Renal cortical epithelial cell (primary cell): ENCODE measurements at regions not wholly inside any gene's neighbourhood (a gene's known extent, or its start where the extent isn't known, plus 50 kb on each side); places are given as distances from the start of the nearest gene placed in this dataset.

Experiments used
- DNase-seq: peaks from one replicate; pipeline ENCODE4 v3.0.0-alpha.2; 2011; ENCODE audit warnings: low read depth

- DNase-seq: no peak
Observed at GRCh38 chr10:59553162-59553900, 156.3 kb downstream of the SLC16A9 start.

- DNase-seq: peak; percentile 5
Observed at GRCh38 chr10:59550061-59550460, 159.6 kb downstream of the SLC16A9 start.

DNA sequence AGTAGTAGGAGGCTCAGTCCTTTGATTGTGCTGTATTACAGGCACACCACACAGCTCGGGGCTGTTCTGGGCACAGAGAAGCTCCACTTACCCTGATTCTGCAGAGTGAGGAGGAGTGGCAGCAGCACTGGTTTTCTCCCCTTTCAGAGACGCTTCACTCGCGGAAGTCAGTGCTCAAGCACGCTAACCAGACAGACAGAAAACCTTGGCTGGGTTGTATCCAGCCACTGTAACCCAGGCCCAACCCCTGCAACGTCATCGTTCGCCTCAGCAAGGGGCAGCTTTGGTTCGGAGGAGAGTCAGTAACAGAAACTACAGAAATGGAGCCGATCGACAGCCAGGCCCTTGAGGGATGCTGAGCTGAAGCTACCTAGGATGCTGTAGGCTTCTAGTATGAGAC lies 171.0 kb downstream of the SLC16A9 start:
- no peak for DNase-seq

DNA sequence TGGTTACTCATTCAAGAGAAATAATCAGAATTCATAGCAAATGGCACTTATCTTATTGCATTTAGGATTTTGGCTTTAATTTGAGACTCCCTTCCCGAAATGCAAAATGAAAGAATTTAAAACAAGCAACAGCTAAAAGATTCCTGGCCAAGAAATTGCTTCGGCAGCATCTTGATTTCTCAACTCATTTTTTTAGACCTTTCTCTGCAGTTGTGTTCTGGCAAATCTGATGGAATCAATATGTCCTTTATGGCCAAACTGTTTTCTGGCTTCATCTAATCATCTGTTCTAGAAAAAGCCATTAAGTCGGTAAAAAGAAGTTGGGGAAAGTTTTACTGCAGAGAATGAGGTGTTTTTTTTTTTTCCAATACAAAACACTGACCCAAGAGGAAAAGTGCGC lies 172.1 kb downstream of the SLC16A9 start:
- DNase-seq: no peak

DNA sequence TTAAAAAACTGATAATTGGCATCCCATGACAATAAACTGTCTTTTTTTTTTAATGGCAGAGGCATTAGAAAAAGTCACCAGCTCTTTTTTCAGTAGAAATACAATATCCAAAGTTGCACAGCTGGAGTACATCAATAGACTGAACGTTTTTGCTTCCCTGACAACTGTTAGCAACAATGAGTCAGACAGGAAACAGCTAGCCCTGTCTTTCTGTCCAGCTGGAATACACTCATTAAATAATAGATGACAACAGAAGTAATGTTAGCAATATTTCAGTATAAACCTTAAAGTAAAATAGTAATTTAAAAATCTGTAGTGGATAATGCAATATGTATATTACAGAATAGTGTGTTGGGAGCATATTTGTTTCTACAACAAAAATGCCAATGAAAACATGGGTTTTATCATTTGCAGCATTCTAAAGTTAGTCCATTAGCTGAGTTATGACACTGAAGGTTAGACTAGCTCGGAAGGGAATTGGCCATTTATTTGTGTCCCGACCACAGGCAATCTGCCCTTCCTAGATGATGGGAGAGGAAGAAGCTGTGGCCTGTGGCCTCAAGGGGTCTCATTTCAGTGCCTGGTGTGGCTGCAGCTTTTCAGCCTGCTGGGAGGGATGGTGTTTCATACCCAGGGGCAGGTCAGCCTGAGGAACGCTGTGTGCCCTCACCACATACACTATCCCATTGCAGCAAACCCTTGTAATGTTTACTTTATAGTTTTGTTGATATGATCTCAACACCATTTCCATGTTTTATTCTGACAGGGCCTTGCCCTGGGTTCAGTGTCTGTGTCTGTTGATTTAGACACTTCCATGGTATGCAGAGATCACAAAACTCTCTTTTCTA lies 173.3 kb downstream of the SLC16A9 start:
- DNase-seq: peak; percentile 72

DNA sequence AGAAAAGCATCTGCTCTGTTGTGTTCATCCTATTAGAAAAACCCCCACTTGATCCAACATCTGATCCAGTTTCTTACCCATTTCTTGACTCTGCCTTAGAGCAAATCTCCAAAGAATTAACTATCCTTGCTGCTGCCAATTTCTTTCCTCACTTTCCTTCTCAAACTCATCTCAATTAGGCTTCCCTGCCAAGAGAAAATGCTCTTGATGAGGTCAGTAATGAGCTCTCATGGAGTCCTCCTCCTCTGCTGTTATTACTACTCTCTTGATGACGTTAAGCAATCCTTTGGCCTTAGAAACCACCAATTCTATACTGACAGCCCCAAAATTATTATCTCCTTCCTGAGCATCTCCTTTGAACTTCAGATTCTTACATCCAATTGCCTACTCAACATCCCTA lies 162.0 kb upstream of the FAM13C start:
- DNase-seq: no peak

DNA sequence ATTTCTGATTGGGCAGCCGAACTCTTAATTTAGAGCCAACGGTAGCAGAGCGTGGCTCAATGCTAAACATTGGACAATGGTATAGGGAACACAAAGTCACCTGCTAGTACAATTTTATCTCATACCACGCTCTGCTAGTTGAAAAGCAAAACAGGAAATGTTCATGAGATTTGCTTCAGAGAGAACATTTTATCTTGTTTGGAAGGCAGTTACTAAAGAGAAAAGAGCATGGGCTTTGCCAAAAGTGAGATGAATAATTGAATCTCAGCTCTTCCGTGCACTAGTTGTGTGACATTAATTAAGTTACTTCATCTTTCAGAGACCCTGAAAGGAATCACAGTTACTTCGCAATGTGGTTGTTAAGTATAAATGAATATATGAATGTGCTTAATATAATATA lies 161.5 kb upstream of the FAM13C start:
- DNase-seq: no peak

GRCh38 chr10:59517996-59518395 lies 155.6 kb upstream of the FAM13C start:
- DNase-seq: no peak

- no peak for DNase-seq
Observed at GRCh38 chr10:59517341-59517899, 155.1 kb upstream of the FAM13C start.

DNA sequence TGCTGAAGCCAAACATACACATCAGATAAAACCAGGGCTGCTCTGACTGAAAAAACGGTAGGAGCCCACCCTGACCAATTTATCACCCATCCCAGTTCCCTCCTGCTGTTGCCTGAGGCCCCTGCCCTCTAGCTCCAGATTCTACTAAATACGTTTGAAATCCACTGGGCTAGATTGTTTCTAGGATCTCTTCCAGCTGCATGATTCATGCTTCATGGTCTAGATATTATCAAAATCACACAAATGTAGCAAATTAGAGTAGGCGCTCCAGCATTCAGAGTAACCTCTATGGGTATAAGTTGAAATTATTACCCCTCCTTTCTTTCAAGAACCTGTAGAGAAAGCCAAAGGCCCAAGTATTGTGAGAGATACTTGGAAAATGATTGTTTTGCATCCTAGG lies 151.2 kb upstream of the FAM13C start:
- DNase-seq: no peak

DNA sequence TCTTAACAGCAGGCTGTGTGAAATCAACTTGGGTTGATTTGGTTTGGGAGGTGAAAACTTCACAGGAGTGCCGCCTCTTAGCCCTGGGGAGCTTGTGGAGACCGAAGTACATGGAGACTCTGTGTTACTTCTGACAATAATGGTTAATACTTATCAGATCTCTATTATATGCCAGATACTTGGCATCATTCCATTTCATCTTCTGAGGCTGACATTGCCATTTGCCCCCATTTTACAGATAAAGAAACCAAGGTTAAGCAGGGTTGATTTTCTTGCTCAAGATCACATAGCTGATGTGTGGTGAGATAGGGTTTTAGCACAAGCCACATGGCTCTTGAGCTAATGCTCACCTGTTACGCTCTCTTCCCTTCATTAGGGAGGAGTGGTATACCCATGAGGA lies 150.6 kb upstream of the FAM13C start:
- no peak for DNase-seq

- no peak for DNase-seq
Observed at GRCh38 chr10:59508956-59509355, 146.6 kb upstream of the FAM13C start.

GRCh38 chr10:59508296-59508695 lies 145.9 kb upstream of the FAM13C start:
- peak; percentile 30 for DNase-seq

DNA sequence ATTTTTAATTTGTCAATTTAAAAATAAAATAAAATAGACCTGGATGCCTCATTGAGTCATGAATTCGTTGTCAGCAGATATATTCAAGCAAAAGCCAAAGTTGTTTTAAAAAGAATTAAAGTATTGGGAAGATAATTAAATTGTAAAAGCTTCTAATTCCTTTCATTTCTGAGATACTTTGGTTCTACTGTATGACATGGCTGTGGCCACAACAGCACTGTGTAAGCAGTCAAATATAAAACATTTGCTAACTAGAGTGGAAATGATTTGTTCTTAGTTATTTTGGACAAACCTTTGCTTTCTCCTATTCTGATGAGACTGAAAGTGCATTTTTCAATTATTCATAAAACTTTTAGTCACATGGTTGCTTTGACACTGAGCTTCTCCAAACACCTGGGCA lies 143.6 kb upstream of the FAM13C start:
- peak; percentile 2 for DNase-seq

DNA sequence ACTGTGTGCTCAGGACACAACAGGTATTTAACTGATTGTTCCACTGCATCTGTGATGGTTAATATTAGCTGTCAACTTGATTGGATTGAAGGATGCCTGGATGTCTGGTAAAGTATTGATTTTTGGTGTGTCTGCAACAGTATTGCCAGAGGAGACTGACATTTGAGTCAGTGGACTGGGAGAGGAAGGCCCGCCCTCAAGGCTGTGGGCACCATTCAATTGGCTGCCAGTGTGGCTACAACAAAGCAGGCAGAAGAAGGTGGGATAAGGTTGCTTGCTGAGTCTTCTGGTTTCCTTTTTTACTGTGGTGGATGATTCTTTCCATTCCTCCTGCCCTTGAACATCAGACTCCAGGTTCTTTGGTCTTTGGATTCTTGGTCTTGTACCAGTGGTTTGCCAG lies 137.1 kb upstream of the FAM13C start:
- DNase-seq: no peak

- no peak for DNase-seq
Observed at GRCh38 chr10:59493017-59493416, 130.7 kb upstream of the FAM13C start.

- no peak for DNase-seq
Observed at GRCh38 chr10:59479426-59479825, 117.1 kb upstream of the FAM13C start.

GRCh38 chr10:59470570-59470969 lies 108.2 kb upstream of the FAM13C start:
- DNase-seq: no peak

DNA sequence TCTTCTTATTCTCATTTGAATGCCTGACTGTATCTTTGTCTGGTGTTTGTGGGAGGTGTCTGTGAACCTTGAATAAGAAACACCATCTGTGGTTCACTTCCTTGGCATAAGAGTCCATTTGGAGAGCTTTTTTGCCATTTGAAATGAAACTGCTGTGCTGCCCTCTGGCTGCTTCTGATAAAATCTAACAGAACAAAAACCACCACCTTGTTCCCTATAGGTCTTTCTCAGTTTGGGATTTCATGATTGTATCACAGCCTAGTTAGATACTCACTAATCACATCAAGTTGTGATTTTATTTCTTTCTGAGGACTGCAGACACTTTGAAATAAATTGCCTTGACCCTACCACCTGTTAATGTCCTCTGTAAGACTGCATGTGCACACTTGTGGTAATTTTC lies 102.7 kb upstream of the FAM13C start:
- DNase-seq: peak; percentile 68

DNA sequence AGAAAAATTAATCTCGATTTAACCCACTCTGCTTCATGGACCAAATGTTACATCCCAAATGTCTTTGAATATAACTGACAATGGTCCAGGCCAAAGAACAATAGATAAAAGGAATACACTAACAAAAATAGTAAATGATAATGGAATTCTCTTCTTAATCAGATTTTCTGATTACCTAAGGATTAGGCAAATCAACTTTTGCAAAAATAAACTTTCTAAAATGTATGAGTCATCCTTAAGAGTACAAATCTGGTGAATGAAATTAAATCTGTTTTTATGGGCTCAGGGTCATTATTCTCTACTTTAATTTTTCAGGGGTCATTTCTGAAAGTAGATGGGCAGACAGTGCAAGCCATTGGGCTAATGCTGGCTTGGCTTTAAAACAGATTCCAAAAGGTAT lies 102.1 kb upstream of the FAM13C start:
- no peak for DNase-seq

DNA sequence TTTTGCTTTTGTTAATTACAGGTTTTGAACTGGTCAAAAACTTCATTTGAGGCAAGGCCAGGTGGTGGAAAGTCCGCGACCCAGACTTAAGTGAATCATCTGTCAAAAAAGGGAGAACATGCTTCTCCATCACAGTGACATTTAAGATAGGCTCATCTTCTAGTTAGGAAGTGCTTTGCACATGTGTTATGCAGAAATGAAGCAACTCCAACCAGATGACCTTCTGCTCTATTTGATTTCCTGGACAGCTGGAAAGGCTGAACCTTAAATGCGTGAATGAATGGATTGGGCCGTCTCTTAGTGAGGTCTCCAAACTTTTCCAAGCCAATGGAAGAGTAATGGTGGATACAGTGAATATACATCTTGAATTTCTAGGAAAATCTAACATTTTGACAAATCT lies 101.6 kb upstream of the FAM13C start:
- DNase-seq: no peak

- DNase-seq: no peak
Observed at GRCh38 chr10:59460601-59461000, 98.3 kb upstream of the FAM13C start.

DNA sequence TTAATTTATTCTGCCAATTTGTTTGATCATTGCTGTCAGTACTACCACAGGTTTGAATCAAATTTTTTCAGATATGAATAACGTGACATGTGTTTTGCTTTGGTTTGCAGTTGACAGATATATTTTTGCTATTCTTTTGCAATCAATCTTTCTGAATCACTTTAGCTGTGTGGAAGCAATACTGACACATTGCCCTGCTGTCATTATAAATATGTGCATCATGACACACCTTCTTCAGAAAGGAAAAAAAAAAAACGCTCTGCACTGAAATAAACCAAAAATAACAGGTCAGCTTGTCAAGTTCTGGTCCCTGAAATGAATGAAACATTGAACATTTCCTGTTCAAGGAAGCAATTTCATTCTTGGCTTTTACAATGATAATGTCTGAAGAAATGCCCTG lies 93.8 kb upstream of the FAM13C start:
- no peak for DNase-seq
